Natural killer cell (primary cell): ENCODE measurements at regions not wholly inside any gene's neighbourhood (a gene's known extent, or its start where the extent isn't known, plus 50 kb on each side); places are given as distances from the start of the nearest gene placed in this dataset.

Experiments
- ATAC-seq, 3 donors: fragments of 150-1000 bp in 2 of 3; fragments of 200-7000 bp in 1 of 3; cut with Tn5 transposase; 1 replicate in 1 of 3; 2 replicates in 2 of 3; pipeline ENCODE4 v1.10.0; 2021; ENCODE audit warnings: mild to moderate bottlenecking in 2 of 3, moderate library complexity in 2 of 3
- DNase-seq, 2 donors: peaks; one replicate each; pipeline versions ENCODE4 v3.0.0 to v3.0.0-alpha.2; 2013 to 2021; ENCODE audit warnings: mixed read lengths in 1 of 2
- H3K27ac ChIP-seq: one replicate; pipeline ENCODE4 v1.5.1; 2013; ENCODE audit warnings: mild to moderate bottlenecking, low read length
- H3K27me3 ChIP-seq: one replicate; pipeline ENCODE4 v1.6.1; 2013; ENCODE audit warnings: low read length; ENCODE audit not compliant: control insufficient read depth, insufficient read depth
- H3K36me3 ChIP-seq: one replicate; pipeline ENCODE4 v1.6.1; 2013; ENCODE audit warnings: low read length; ENCODE audit not compliant: control insufficient read depth, insufficient read depth
- H3K4me1 ChIP-seq: one replicate; pipeline ENCODE4 v1.6.1; 2013; ENCODE audit warnings: low read length; ENCODE audit not compliant: control insufficient read depth, insufficient read depth
- H3K4me3 ChIP-seq: one replicate; pipeline ENCODE4 v1.5.1; 2013; ENCODE audit warnings: low read length
- H3K9me3 ChIP-seq: one replicate; pipeline ENCODE4 v1.6.1; 2013; ENCODE audit warnings: low read length; ENCODE audit not compliant: control insufficient read depth, insufficient read depth
- H3K27ac Mint-ChIP-seq, 2 donors: one replicate each; pipeline ENCODE4 v1.8.0; 2022; ENCODE audit warnings: mild to moderate bottlenecking in 2 of 2, mixed read lengths in 2 of 2, moderate library complexity in 1 of 2
- H3K27me3 Mint-ChIP-seq, 2 donors: one replicate each; pipeline ENCODE4 v1.8.0; 2022; ENCODE audit warnings: low read depth in 2 of 2, mixed read lengths in 2 of 2
- H3K36me3 Mint-ChIP-seq: one replicate; pipeline ENCODE4 v1.8.0; 2022; ENCODE audit warnings: mixed read lengths
- H3K4me1 Mint-ChIP-seq, 2 donors: one replicate each; pipeline ENCODE4 v1.8.0; 2022; ENCODE audit warnings: mixed read lengths in 2 of 2
- H3K4me3 Mint-ChIP-seq: one replicate; pipeline ENCODE4 v1.8.0; 2022; ENCODE audit warnings: mild to moderate bottlenecking, moderate library complexity, mixed read lengths
- H3K9me3 Mint-ChIP-seq, 2 donors: one replicate each; pipeline ENCODE4 v1.8.0; 2022; ENCODE audit warnings: mixed read lengths in 2 of 2
- WGBS: methylation state at CpG from one replicate; pipeline ENCODE4 v1.1.7; 2013; ENCODE audit warnings: missing lambda C conversion rate; ENCODE audit not compliant: insufficient coverage; 5-methylcytosine and 5-hydroxymethylcytosine counted together
- intact Hi-C: fragments of 100-400 bp; cut with micrococcal nuclease; formaldehyde crosslinking; loops from one replicate; pipeline ENCODE4 v1.14.2; 2022
- TF ChIP-seq, protein P1 (sequence below): fragments of 200-600 bp; IDR thresholded peaks from one replicate; pipeline ENCODE4 v1.8.0; 2022; ENCODE audit warnings: antibody characterized with exemption

DNA sequence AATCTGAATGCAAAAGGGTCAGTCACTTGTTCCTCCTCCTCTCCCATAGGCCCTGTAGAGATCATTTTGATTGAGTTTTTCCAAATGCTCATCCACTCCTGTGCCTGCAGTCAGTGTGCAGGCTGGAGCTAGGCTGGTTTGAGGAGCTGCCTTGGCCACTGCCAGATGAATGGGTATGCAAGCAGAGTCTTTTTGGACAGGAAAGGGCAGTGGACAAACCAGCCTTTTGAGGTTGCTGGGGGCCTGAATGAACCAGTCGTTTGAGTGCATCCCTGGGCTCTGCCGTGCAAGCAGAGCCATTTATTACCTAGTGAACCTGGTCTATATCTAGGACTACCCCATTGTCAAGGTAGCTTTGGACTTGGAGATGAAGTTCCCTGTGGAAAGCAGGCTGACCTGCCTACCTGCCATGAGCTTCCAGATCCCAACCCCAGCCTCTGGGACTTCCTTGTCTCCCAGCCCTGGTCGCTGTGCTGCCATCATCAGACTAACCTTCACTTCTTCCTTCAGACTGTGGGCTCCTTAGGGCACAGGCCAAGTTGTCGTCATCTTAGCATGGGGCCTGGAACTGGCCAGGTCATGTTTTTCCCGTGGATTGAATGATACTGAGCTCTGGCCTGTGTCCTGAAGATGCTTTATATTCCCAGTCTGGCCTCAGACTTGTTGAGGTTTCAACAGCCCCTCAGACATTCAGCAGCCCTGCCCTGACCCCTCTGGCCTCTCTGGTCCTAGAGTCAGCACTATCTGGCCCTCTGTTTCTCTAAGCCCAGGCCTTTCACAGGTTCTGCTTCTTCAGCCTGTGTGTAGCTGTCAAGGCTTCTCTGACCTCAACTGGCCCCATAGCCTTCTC, 55.5 kb upstream of the PRR23C start:
- no peak for ATAC-seq
- Mint-ChIP-seq H3K4me3 (no peak overlapping the region), H3K36me3 (no peaks in the 10 kb centered on the region), H3K9me3 (no peaks in the 10 kb centered on the region), H3K27ac (no peak overlapping the region), H3K4me1 (no peaks in the 10 kb centered on the region), H3K27me3 (peaks cover 0 to 7% of the 10 kb centered on the region in 2 donors)
- Histone ChIP-seq H3K4me1 (no peaks in the 10 kb centered on the region), H3K27me3 (peaks cover 2% of the 10 kb centered on the region), H3K36me3 (no peaks in the 10 kb centered on the region), H3K27ac (no peak overlapping the region), H3K9me3 (no peaks in the 10 kb centered on the region), H3K4me3 (no peak overlapping the region)
- DNase-seq = no peak
- intact Hi-C loops = no loop called here
- WGBS = 85% methylated on average over 5 of the region's 5 CpGs
- TF ChIP-seq, protein P1, sequence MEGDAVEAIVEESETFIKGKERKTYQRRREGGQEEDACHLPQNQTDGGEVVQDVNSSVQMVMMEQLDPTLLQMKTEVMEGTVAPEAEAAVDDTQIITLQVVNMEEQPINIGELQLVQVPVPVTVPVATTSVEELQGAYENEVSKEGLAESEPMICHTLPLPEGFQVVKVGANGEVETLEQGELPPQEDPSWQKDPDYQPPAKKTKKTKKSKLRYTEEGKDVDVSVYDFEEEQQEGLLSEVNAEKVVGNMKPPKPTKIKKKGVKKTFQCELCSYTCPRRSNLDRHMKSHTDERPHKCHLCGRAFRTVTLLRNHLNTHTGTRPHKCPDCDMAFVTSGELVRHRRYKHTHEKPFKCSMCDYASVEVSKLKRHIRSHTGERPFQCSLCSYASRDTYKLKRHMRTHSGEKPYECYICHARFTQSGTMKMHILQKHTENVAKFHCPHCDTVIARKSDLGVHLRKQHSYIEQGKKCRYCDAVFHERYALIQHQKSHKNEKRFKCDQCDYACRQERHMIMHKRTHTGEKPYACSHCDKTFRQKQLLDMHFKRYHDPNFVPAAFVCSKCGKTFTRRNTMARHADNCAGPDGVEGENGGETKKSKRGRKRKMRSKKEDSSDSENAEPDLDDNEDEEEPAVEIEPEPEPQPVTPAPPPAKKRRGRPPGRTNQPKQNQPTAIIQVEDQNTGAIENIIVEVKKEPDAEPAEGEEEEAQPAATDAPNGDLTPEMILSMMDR = no peak

DNA sequence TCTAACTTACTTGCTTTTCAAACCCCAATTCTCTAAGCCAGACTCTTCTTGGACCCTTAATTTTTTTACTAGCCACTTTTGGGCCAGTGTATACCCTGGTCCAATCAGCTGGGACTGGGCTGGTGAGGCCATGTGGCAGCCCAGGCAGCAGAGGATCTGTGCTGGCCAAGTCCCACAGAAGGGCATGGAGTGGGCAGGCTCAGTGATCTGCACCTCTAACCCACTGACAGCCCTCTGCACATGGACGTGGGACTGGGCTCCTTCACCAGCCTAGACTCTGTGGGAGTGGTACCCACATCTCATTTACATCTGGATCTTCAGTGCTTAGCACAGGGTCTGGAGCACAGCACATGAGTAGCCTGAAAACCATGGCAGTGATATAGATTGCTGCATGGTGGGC, 56.1 kb upstream of the PRR23C start:
- H3K27ac Mint-ChIP-seq = no peak overlapping the region
- intact Hi-C loops = no loop called here
- WGBS = 74% methylated on average over 1 of the region's 1 CpG

DNA sequence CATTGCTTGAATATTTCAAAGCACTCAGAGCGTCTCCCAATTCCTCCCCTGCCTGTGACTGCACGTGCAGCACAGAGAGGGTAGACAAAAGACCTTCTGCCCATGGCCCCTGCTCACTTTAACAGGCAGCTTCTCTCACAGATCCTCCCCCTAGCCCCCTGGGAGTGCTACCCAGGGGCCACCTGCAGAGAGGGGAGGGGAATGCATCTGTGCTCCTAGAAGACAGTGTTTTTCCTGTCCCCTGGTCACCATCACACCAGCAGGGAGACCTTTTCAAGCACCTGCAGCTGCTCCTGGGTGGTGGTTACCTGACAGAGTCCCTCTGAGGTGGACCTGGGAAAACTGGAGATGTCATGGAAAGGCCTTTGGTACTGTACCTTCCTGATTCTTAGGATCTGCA, 56.7 kb upstream of the PRR23C start:
- intact Hi-C loops = no loop called here
- 43% methylated on average over 2 of the region's 2 CpGs for WGBS
- H3K36me3 ChIP-seq = no peaks in the 10 kb centered on the region
- H3K27ac ChIP-seq = no peak overlapping the region
- H3K4me1 Mint-ChIP-seq = no peaks in the 10 kb centered on the region
- DNase-seq = no peak
- no peaks in the 10 kb centered on the region for H3K36me3 Mint-ChIP-seq
- H3K4me3 ChIP-seq = no peak overlapping the region
- H3K4me1 ChIP-seq = no peaks in the 10 kb centered on the region
- H3K27ac Mint-ChIP-seq = no peak overlapping the region
- H3K9me3 ChIP-seq = no peaks in the 10 kb centered on the region
- peaks cover 0 to 7% of the 10 kb centered on the region in 2 donors for H3K27me3 Mint-ChIP-seq
- peaks cover 2% of the 10 kb centered on the region for H3K27me3 ChIP-seq
- H3K9me3 Mint-ChIP-seq = no peaks in the 10 kb centered on the region
- no peak overlapping the region for H3K4me3 Mint-ChIP-seq
- TF ChIP-seq, protein P1 = no peak
- ATAC-seq = no peak

More for the DNA sequence above, 56.1 kb upstream of the PRR23C start:
- Mint-ChIP-seq H3K4me3 (no peak overlapping the region), H3K27me3 (peaks cover 0 to 7% of the 10 kb centered on the region in 2 donors), H3K9me3 (no peaks in the 10 kb centered on the region), H3K4me1 (no peaks in the 10 kb centered on the region), H3K36me3 (no peaks in the 10 kb centered on the region)
- Histone ChIP-seq H3K36me3 (no peaks in the 10 kb centered on the region), H3K4me1 (no peaks in the 10 kb centered on the region), H3K4me3 (no peak overlapping the region), H3K27ac (no peak overlapping the region), H3K9me3 (no peaks in the 10 kb centered on the region), H3K27me3 (peaks cover 2% of the 10 kb centered on the region)
- DNase-seq = no peak
- TF ChIP-seq, protein P1 = no peak
- ATAC-seq = peak in 1 of 3 donors; percentile 46

DNA sequence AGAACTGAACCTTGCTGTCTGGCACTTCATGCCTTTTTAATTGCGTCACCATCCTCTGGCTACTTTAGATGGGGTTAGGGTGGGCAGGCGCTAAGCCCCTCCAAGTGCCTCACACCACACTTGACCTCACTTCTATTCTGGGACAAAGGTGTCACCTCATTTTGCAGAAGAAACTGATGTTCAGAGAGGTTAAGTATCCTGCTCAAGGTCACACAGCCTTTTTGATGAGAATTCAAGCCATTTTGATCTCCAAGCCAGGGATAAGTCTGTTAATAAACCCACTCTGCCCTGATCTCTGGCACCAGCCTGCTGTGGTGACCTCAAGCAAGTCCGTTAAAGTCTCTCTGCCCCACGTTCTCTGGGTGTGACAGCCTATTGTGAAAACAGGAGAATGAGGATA, 58.8 kb upstream of the PRR23C start:
- 77% methylated on average over 4 of the region's 4 CpGs for WGBS
- H3K4me3 Mint-ChIP-seq = no peak overlapping the region
- no peaks in the 10 kb centered on the region for H3K4me1 Mint-ChIP-seq
- Histone ChIP-seq H3K36me3 (no peaks in the 10 kb centered on the region), H3K27ac (no peak overlapping the region), H3K4me3 (no peak overlapping the region), H3K4me1 (no peaks in the 10 kb centered on the region), H3K27me3 (no peaks in the 10 kb centered on the region), H3K9me3 (no peaks in the 10 kb centered on the region)
- no peaks in the 10 kb centered on the region for H3K9me3 Mint-ChIP-seq
- DNase-seq (no peak), ATAC-seq (no peak)
- H3K27ac Mint-ChIP-seq = no peak overlapping the region
- H3K27me3 Mint-ChIP-seq = peaks cover 0 to 7% of the 10 kb centered on the region in 2 donors
- TF ChIP-seq, protein P1 = no peak
- intact Hi-C loops = no loop called here
- no peaks in the 10 kb centered on the region for H3K36me3 Mint-ChIP-seq
